Epithelial cell of proximal tubule (primary cell): ENCODE measurements at regions not wholly inside any gene's neighbourhood (a gene's known extent, or its start where the extent isn't known, plus 50 kb on each side); places are given as distances from the start of the nearest gene placed in this dataset.

Source experiments
- DNase-seq: peaks from one replicate; pipeline ENCODE4 v3.0.0-alpha.2; 2011; ENCODE audit warnings: low read depth
- H3K4me3 ChIP-seq: 2 replicates; pipeline ENCODE4 v1.5.1; 2011; ENCODE audit warnings: low read depth, mild to moderate bottlenecking, low read length
- CTCF ChIP-seq: conservative IDR thresholded peaks from 2 replicates; pipeline ENCODE4 v1.5.1; 2012; ENCODE audit warnings: low read depth, mild to moderate bottlenecking, low read length

- TF ChIP-seq CTCF = no peak
- H3K4me3 ChIP-seq = no peak overlapping the region
- DNase-seq = no peak
Measured at GRCh38 chr5:133730866-133731265, 118.5 kb upstream of the FSTL4 start.

- no peak overlapping the region for H3K4me3 ChIP-seq
- DNase-seq = no peak
- no peak for TF ChIP-seq CTCF
Measured at GRCh38 chr5:133730346-133730745, 118.0 kb upstream of the FSTL4 start.

- no peak for TF ChIP-seq CTCF
- no peak for DNase-seq
- no peak overlapping the region for H3K4me3 ChIP-seq
Measured at GRCh38 chr5:133729800-133730199, 117.5 kb upstream of the FSTL4 start.

- DNase-seq = no peak
- no peak overlapping the region for H3K4me3 ChIP-seq
- TF ChIP-seq CTCF = no peak
Measured at GRCh38 chr5:133728475-133728874, 116.1 kb upstream of the FSTL4 start.

GRCh38 chr5:133727636-133728035 is 115.3 kb upstream of the FSTL4 start:
- no peak overlapping the region for H3K4me3 ChIP-seq
- DNase-seq = no peak
- no peak for TF ChIP-seq CTCF

GRCh38 chr5:133723651-133724366 is 111.5 kb upstream of the FSTL4 start:
- no peak for DNase-seq
- no peak overlapping the region for H3K4me3 ChIP-seq
- no peak for TF ChIP-seq CTCF

GRCh38 chr5:133723126-133723525 is 110.8 kb upstream of the FSTL4 start:
- TF ChIP-seq CTCF = no peak
- no peak for DNase-seq
- no peak overlapping the region for H3K4me3 ChIP-seq
